ENCODE measurements at regions not wholly inside any gene's neighbourhood (a gene's known extent, or its start where the extent isn't known, plus 50 kb on each side); places are given as distances from the start of the nearest gene placed in this dataset.

DNA sequence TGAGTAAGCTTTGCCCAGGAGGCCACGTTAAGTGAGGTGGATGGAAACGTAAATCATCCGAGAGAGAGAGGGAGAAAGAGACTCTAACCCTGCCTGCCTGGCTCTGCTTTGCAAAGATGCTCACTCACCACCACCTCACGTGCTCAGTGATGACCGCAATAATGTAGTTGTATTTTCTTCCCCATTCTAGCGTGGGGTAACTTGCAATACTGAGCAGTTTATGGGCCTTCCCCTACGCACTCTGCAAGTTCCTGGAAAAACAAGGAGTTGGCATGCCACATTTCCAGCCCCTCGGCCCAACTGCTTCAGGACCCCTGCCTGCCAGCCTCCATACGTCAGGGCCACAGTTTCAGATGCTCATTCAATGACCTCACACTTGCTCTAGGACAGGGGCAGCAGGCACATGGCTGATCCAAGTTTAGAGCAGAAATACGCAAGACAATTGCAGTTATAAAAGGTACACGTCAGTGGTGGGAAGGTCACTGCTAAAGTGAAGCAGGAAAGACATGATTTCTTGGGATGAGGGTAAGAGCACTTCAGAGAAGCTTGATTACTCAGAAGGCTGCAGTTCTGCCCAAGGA is 112.5 kb upstream of the RAB4A start:
- Histone ChIP-seq H4K20me1 (ENCODE audit: insufficient read depth) (no peaks in the 10 kb centered on the region), H3K9ac (no peak overlapping the region), H3K4me2 (no peak overlapping the region), H2AFZ (ENCODE audit: low read depth) (no peak overlapping the region), H3K4me3 (IDR thresholded peaks at IDR 0.05; ENCODE audit: insufficient read depth, low read depth, low read length) (no peak overlapping the region), H3K79me2 (ENCODE audit: insufficient read depth, low read depth) (no peaks in the 10 kb centered on the region), H3K27ac (no peak overlapping the region), H3K27me3 (ENCODE audit: insufficient read depth, low read depth) (no peaks in the 10 kb centered on the region), H3K4me1 (ENCODE audit: low read depth, poor library complexity, severe bottlenecking) (no peaks in the 10 kb centered on the region), H3K36me3 (ENCODE audit: insufficient read depth) (no peaks in the 10 kb centered on the region)
- no peak for TF ChIP-seq CTCF (conservative IDR thresholded peaks at IDR 0.05; ENCODE audit: low read depth, low read length)

GRCh38 chr1:229158927-229159326 is 112.0 kb upstream of the RAB4A start:
- H3K4me3 ChIP-seq (IDR thresholded peaks at IDR 0.05; ENCODE audit: insufficient read depth, low read depth, low read length) = no peak overlapping the region
- H3K27ac ChIP-seq = no peak overlapping the region
- no peaks in the 10 kb centered on the region for H3K36me3 ChIP-seq (ENCODE audit: insufficient read depth)
- no peak overlapping the region for H2AFZ ChIP-seq (ENCODE audit: low read depth)
- H4K20me1 ChIP-seq (ENCODE audit: insufficient read depth) = no peaks in the 10 kb centered on the region
- H3K27me3 ChIP-seq (ENCODE audit: insufficient read depth, low read depth) = no peaks in the 10 kb centered on the region
- H3K9ac ChIP-seq = no peak overlapping the region
- no peaks in the 10 kb centered on the region for H3K79me2 ChIP-seq (ENCODE audit: insufficient read depth, low read depth)
- no peak overlapping the region for H3K4me2 ChIP-seq
- TF ChIP-seq CTCF (conservative IDR thresholded peaks at IDR 0.05; ENCODE audit: low read depth, low read length) = no peak
- no peaks in the 10 kb centered on the region for H3K4me1 ChIP-seq (ENCODE audit: low read depth, poor library complexity, severe bottlenecking)

GRCh38 chr1:229159668-229160544 is 111.0 kb upstream of the RAB4A start:
- no peak overlapping the region for H3K9ac ChIP-seq
- H2AFZ ChIP-seq (ENCODE audit: low read depth) = no peak overlapping the region
- H3K27me3 ChIP-seq (ENCODE audit: insufficient read depth, low read depth) = no peaks in the 10 kb centered on the region
- H3K4me2 ChIP-seq = no peak overlapping the region
- H4K20me1 ChIP-seq (ENCODE audit: insufficient read depth) = no peaks in the 10 kb centered on the region
- H3K27ac ChIP-seq = no peak overlapping the region
- no peak overlapping the region for H3K4me3 ChIP-seq (IDR thresholded peaks at IDR 0.05; ENCODE audit: insufficient read depth, low read depth, low read length)
- no peaks in the 10 kb centered on the region for H3K4me1 ChIP-seq (ENCODE audit: low read depth, poor library complexity, severe bottlenecking)
- no peaks in the 10 kb centered on the region for H3K36me3 ChIP-seq (ENCODE audit: insufficient read depth)
- no peaks in the 10 kb centered on the region for H3K79me2 ChIP-seq (ENCODE audit: insufficient read depth, low read depth)
- TF ChIP-seq CTCF (conservative IDR thresholded peaks at IDR 0.05; ENCODE audit: low read depth, low read length) = no peak

DNA sequence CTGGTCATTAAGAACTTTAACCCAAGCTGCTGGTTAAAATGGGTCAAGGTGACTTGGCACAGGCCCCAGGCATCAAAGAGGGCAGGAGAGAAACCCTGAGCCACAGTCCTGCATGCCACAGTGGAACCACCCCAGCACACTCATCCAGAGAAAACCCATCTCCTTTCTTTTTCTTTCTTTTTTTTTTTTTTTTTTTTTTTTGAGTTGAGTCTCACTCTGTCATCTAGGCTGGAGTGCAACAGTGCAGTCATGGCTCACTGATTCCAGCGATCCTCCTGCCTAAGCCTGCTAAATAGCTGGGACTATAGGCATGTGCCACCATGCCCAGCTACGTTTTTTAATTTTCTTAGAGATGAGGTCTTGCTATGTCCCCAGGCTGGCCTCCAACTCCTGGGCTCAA is 109.2 kb upstream of the RAB4A start:
- H3K4me3 ChIP-seq (IDR thresholded peaks at IDR 0.05; ENCODE audit: insufficient read depth, low read depth, low read length) = no peak overlapping the region
- H3K27ac ChIP-seq = no peak overlapping the region
- H4K20me1 ChIP-seq (ENCODE audit: insufficient read depth) = no peaks in the 10 kb centered on the region
- no peaks in the 10 kb centered on the region for H3K36me3 ChIP-seq (ENCODE audit: insufficient read depth)
- H2AFZ ChIP-seq (ENCODE audit: low read depth) = no peak overlapping the region
- no peak overlapping the region for H3K4me2 ChIP-seq
- no peaks in the 10 kb centered on the region for H3K4me1 ChIP-seq (ENCODE audit: low read depth, poor library complexity, severe bottlenecking)
- no peak for TF ChIP-seq CTCF (conservative IDR thresholded peaks at IDR 0.05; ENCODE audit: low read depth, low read length)
- no peaks in the 10 kb centered on the region for H3K79me2 ChIP-seq (ENCODE audit: insufficient read depth, low read depth)
- H3K27me3 ChIP-seq (ENCODE audit: insufficient read depth, low read depth) = no peaks in the 10 kb centered on the region
- no peak overlapping the region for H3K9ac ChIP-seq
